ENCODE measurements at regions not wholly inside any gene's neighbourhood (a gene's known extent, or its start where the extent isn't known, plus 50 kb on each side); places are given as distances from the start of the nearest gene placed in this dataset.

- no peak overlapping the region for H3K4me3 ChIP-seq
- H3K36me3 ChIP-seq (replicated peaks in 1 of 2): no peaks in the 10 kb centered on the region
- no peak for TF ChIP-seq CTCF (IDR thresholded peaks at IDR 0.05)
- no peak for TF ChIP-seq POLR2A (IDR thresholded peaks at IDR 0.05)
- intact Hi-C loops (cut with DNase I): no loop called here
- H3K4me1 ChIP-seq (replicated peaks in 1 of 2): no peaks in the 10 kb centered on the region
- H3K27ac ChIP-seq: no peak overlapping the region
- H3K9me3 ChIP-seq (replicated peaks in 1 of 3): no peaks in the 10 kb centered on the region
- 66 to 87% (median 76%) methylated on average over 3 to 4 of the region's 4 CpGs for WGBS, 4 donors
- no peak for DNase-seq
- no peaks in the 10 kb centered on the region for H3K27me3 ChIP-seq
Observed at GRCh38 chr11:134614141-134614540, 202.1 kb upstream of the B3GAT1 start.

DNA sequence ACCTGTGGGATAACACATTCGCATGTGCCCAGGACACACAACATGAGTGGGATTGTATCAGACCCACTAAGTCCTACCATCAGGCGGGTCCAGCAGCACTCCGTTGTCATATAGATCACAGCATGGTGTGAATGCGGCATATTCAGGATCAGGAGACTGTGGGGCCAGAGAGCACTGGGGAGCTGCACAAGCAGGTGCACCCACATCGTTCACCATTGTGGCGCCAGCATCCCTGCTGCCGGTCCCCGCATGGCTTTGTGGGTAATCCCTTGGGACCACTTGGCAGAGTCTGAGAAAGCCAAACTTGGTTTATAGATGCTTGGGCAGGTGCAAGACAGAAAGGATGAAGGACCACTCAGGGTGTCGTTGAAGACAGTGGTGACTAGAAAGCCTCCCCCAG lies 201.6 kb upstream of the B3GAT1 start:
- TF ChIP-seq POLR2A (IDR thresholded peaks at IDR 0.05) (no peak), CTCF (IDR thresholded peaks at IDR 0.05) (no peak)
- intact Hi-C loops (cut with DNase I): no loop called here
- Histone ChIP-seq H3K4me3 (no peak overlapping the region), H3K27ac (no peak overlapping the region), H3K9me3 (replicated peaks in 1 of 3) (no peaks in the 10 kb centered on the region), H3K4me1 (replicated peaks in 1 of 2) (no peaks in the 10 kb centered on the region), H3K27me3 (no peaks in the 10 kb centered on the region), H3K36me3 (replicated peaks in 1 of 2) (no peaks in the 10 kb centered on the region)
- DNase-seq: no peak
- WGBS, 4 donors: 79 to 94% (median 89%) methylated on average over 2 to 9 of the region's 9 CpGs

DNA sequence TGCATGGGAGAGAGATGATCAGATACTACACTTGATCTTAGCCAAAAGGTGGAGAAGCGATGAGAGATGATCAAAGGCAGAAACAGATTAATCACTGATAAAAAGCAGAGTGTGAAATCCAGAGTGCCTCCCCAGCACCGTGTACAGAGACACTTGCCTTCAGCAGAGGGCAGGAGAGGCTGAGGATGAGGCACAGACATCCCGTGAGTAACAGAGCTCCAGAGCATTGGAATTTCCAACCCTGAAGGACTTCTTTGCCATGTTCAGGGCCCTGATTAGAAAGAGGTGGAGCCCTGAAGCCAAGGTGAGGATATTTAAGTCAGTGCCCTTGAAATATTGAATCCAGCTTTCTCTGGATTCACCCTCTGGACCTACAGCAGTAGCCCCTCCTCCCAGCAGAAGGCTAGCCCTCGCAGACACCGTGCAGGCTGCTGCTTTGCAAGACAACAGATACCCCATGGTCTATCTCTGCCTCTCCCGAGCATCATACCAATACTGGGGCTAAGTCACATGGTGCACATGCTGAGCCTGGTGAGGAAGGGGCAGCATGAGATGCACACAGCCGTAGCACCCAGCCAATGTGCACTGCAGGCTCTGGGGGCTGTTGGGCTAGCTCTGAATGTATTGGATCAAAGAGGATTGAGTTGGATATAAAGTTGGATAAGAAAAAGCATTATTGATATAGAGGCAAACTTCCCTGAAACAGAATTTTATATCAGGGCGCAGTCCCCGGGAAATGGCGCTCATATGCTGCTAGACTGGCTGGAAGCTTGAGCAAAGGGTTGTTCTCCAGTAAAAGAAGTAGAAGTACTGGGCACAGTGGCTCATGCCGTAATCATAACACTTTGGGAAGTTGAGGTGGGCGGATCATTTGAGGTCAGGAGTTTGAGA lies 200.3 kb upstream of the B3GAT1 start:
- Histone ChIP-seq H3K36me3 (replicated peaks in 1 of 2) (no peaks in the 10 kb centered on the region), H3K9me3 (replicated peaks in 1 of 3) (no peaks in the 10 kb centered on the region), H3K4me3 (no peak overlapping the region), H3K27ac (no peak overlapping the region), H3K4me1 (replicated peaks in 1 of 2) (no peaks in the 10 kb centered on the region), H3K27me3 (no peaks in the 10 kb centered on the region)
- intact Hi-C loops (cut with DNase I): no loop called here
- no peak for DNase-seq
- TF ChIP-seq POLR2A (IDR thresholded peaks at IDR 0.05) (no peak), CTCF (IDR thresholded peaks at IDR 0.05) (no peak)
- WGBS, 4 donors: 63 to 73% (median 70%) methylated on average over 12 of the region's 12 CpGs

- no peaks in the 10 kb centered on the region for H3K36me3 ChIP-seq (replicated peaks in 1 of 2)
- no peak for TF ChIP-seq POLR2A (IDR thresholded peaks at IDR 0.05)
- TF ChIP-seq CTCF (IDR thresholded peaks at IDR 0.05): no peak
- intact Hi-C loops (cut with DNase I): no loop called here
- H3K4me3 ChIP-seq: no peak overlapping the region
- no peaks in the 10 kb centered on the region for H3K4me1 ChIP-seq (replicated peaks in 1 of 2)
- H3K9me3 ChIP-seq (replicated peaks in 1 of 3): no peaks in the 10 kb centered on the region
- 75 to 86% (median 83%) methylated on average over 7 to 8 of the region's 8 CpGs for WGBS, 4 donors
- no peaks in the 10 kb centered on the region for H3K27me3 ChIP-seq
- DNase-seq: no peak
- no peak overlapping the region for H3K27ac ChIP-seq
Observed at GRCh38 chr11:134611537-134611936, 199.5 kb upstream of the B3GAT1 start.

All from adrenal gland (tissue), 9 donors.